ENCODE measurements at regions not wholly inside any gene's neighbourhood (a gene's known extent, or its start where the extent isn't known, plus 50 kb on each side); places are given as distances from the start of the nearest gene placed in this dataset.
A peak's percentile ranks its signal among the peaks of the same experiment; 100 is the strongest.

- Histone ChIP-seq H3K4me1 (peaks cover 0 to 26% (median 9%) of the 10 kb centered on the region in 12 donors), H3K36me3 (no peaks in the 10 kb centered on the region), H3K27ac (peak overlapping the region; percentile 1 to 75 (median 53)), H3K9me3 (no peaks in the 10 kb centered on the region), H3K4me3 (no peak overlapping the region), H3K27me3 (no peaks in the 10 kb centered on the region)
- ATAC-seq (peak in 3 of 4 donors; percentile 41 to 78 (median 62)), DNase-seq (no peak)
- TF ChIP-seq POLR2A (IDR thresholded peaks at IDR 0.05) (no peak), CTCF (IDR thresholded peaks at IDR 0.05) (no peak)
- intact Hi-C loops (cut with DNase I) = loop anchor here in 1 of 10 donors (5.0 kb wide), 1 partner anchor 41 kb away; no protein-coding TSS in a partner anchor
- WGBS, 4 donors = 30 to 72% (median 45%) methylated on average over 2 of the region's 2 CpGs
Observed at GRCh38 chr10:89073719-89074118, 83.1 kb downstream of the FAS start.

GRCh38 chr10:89069589-89069988 lies 79.0 kb downstream of the FAS start:
- Histone ChIP-seq H3K4me1 (peaks cover 0 to 28% (median 8%) of the 10 kb centered on the region in 12 donors), H3K27me3 (no peaks in the 10 kb centered on the region), H3K27ac (no peak overlapping the region), H3K4me3 (no peak overlapping the region), H3K9me3 (no peaks in the 10 kb centered on the region), H3K36me3 (no peaks in the 10 kb centered on the region)
- intact Hi-C loops (cut with DNase I) = no loop called here
- DNase-seq (no peak), ATAC-seq (no peak)
- 77 to 90% (median 90%) methylated on average over 4 of the region's 4 CpGs for WGBS, 4 donors
- TF ChIP-seq CTCF (IDR thresholded peaks at IDR 0.05) (no peak), POLR2A (IDR thresholded peaks at IDR 0.05) (no peak)
